ENCODE measurements at regions not wholly inside any gene's neighbourhood (a gene's known extent, or its start where the extent isn't known, plus 50 kb on each side); places are given as distances from the start of the nearest gene placed in this dataset.

DNA sequence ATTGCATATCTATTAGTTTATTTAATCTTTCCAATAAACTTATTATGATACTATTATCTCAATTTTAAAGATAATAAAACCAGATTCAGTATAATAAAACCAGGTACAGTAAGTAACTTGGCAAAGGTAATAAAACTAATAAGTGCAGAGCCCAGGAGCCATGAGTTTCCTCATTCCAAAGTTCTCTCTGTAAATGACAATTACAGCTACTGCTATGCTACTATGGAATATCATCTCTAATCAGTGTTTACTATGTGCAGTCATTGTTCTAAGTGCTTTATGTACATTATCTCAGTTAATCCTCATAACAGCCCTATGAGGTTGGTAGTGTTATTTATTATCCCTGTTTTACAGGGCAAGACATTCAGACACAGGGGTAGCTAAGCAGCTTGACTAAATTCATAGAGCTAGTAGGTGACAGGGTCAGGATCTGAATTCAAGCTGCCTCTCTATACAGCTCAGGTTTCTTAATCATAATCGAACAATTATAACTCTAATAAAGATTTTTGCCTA lies 285.0 kb upstream of the PITX2 start:
- H3K4me3 ChIP-seq (replicated peaks; ENCODE audit: low read depth, low read length): no peak overlapping the region
- DNase-seq (ENCODE audit: extremely low read depth, low read depth): no peak
- TF ChIP-seq, protein P1, sequence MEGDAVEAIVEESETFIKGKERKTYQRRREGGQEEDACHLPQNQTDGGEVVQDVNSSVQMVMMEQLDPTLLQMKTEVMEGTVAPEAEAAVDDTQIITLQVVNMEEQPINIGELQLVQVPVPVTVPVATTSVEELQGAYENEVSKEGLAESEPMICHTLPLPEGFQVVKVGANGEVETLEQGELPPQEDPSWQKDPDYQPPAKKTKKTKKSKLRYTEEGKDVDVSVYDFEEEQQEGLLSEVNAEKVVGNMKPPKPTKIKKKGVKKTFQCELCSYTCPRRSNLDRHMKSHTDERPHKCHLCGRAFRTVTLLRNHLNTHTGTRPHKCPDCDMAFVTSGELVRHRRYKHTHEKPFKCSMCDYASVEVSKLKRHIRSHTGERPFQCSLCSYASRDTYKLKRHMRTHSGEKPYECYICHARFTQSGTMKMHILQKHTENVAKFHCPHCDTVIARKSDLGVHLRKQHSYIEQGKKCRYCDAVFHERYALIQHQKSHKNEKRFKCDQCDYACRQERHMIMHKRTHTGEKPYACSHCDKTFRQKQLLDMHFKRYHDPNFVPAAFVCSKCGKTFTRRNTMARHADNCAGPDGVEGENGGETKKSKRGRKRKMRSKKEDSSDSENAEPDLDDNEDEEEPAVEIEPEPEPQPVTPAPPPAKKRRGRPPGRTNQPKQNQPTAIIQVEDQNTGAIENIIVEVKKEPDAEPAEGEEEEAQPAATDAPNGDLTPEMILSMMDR (IDR thresholded peaks at IDR 0.05; ENCODE audit: low read depth, low read length, missing control alignments): no peak

DNA sequence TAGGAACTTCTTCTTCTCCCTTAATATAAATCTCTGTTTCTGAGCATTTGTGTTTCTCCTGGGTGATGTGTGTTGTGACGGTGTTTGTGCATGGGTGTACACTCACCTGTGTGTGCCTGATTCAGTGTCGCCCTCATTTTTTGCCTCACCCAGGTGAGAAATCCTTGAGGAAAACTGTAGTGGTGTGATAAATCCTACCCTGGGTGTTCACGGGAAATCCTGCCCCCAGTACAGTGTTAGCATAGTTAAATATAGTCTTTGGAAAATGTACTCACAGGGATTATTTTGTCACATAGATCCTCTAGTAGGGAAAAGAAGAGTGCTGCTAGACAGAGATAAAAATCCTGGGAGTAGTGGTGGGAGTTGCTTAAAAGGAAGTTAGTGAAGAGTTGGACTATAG lies 291.9 kb upstream of the PITX2 start:
- no peak for DNase-seq (ENCODE audit: extremely low read depth, low read depth)
- H3K4me3 ChIP-seq (replicated peaks; ENCODE audit: low read depth, low read length): no peak overlapping the region
- TF ChIP-seq, protein P1 (IDR thresholded peaks at IDR 0.05; ENCODE audit: low read depth, low read length, missing control alignments): no peak

DNA sequence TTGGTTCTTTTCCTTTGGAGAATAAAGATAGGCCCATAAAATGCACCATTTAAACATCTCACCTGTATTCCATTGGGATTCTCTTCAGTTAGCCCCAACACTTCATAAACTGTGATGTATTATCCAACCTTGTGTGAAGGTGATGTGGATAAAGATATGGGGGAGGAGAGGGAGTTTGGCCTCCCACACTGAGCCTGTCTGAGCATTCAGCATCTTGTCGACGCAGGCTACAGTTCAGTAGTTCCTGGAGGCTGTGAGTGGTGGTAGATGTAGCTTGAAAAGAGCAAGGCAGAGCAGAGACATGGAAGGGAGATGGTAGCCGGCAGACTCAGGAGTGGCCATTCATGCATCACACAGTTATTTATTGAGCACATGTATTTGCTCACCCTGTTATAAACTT lies 292.4 kb upstream of the PITX2 start:
- no peak overlapping the region for H3K4me3 ChIP-seq (replicated peaks; ENCODE audit: low read depth, low read length)
- no peak for DNase-seq (ENCODE audit: extremely low read depth, low read depth)
- TF ChIP-seq, protein P1 (IDR thresholded peaks at IDR 0.05; ENCODE audit: low read depth, low read length, missing control alignments): no peak

DNA sequence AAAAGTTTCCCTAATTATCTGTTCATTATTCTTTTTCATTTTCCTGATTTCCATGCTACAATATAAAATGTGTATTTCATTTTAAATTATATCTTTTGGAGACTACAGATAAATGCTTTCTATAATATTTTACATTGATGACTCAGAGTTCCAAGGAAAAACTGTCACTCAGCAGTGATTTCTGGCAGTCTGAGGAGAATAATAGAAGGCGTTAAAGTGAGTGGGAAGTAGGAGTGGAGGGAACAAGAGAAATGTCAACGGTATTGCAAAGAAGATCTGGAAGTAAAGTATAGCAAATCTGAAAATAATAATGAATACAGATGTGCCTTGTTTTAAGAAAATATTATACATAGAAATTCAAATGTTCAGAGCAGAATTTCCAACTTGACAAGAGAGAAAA lies 293.6 kb upstream of the PITX2 start:
- TF ChIP-seq, protein P1 (IDR thresholded peaks at IDR 0.05; ENCODE audit: low read depth, low read length, missing control alignments): no peak
- H3K4me3 ChIP-seq (replicated peaks; ENCODE audit: low read depth, low read length): no peak overlapping the region
- DNase-seq (ENCODE audit: extremely low read depth, low read depth): no peak

DNA sequence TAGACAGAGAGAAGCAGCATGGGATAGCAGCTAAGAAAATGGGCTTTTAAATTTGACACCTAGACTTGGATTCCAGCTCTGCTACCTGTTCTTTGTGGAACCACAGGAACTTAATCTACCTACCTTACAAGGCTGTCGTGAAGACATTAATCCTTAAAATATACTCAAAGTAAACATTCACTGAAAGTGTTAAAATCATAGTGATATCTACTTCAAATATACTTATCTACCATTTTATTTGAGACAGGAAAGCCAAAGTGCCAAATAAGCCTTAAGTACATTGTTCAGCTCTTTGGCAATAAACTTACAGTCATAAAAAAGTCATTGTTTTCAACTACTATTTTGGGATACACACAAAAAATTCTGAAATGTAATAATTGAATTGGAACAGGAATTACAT lies 295.0 kb upstream of the PITX2 start:
- DNase-seq (ENCODE audit: extremely low read depth, low read depth): no peak
- no peak overlapping the region for H3K4me3 ChIP-seq (replicated peaks; ENCODE audit: low read depth, low read length)
- TF ChIP-seq, protein P1 (IDR thresholded peaks at IDR 0.05; ENCODE audit: low read depth, low read length, missing control alignments): no peak

DNA sequence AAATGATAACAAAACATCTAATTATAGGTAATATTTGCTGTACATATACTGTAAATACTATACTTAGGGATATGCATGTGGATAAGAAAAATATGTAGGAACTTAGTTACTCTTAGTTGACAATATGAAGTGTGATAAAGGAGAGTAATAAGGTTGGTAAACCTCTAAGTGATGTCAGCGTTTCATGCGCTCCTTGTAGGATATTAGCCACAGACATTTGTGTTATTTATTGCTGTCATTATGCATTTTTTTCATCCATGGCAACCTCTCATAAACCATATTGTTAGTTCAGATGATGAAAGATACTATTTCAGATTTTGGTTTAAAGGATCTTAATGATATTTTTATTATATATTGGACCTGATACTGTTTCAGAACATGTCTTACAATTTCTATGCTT lies 298.1 kb upstream of the PITX2 start:
- no peak for DNase-seq (ENCODE audit: extremely low read depth, low read depth)
- no peak overlapping the region for H3K4me3 ChIP-seq (replicated peaks; ENCODE audit: low read depth, low read length)
- TF ChIP-seq, protein P1 (IDR thresholded peaks at IDR 0.05; ENCODE audit: low read depth, low read length, missing control alignments): no peak

DNA sequence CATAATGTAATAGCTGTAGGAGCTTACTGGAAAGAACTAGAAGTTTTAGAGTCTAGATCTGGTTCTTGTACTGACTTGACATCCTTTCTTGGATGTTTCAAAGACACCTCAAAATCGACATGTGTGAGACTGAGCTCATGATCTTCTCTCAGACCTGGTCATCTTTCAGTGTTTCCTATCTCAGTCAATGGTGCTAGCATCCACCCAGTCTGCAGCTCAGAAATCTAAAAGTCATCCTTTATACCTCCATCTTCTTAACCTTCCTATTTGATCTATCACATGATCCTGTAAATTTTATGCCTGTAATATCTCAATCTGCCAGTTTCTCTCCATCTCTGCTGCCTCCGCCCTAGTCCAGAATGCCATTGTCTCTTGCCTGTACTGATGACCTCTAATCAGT lies 301.9 kb upstream of the PITX2 start:
- H3K4me3 ChIP-seq (replicated peaks; ENCODE audit: low read depth, low read length): no peak overlapping the region
- TF ChIP-seq, protein P1 (IDR thresholded peaks at IDR 0.05; ENCODE audit: low read depth, low read length, missing control alignments): no peak
- DNase-seq (ENCODE audit: extremely low read depth, low read depth): no peak

Measured in HFF-Myc (cell line).